HEK293 (cell line): ENCODE measurements at regions not wholly inside any gene's neighbourhood (a gene's known extent, or its start where the extent isn't known, plus 50 kb on each side); places are given as distances from the start of the nearest gene placed in this dataset.

Source experiments
- ATF2 ChIP-seq: fragments of 450-650 bp; formaldehyde crosslinking; IDR thresholded peaks from 2 replicates; pipeline ENCODE4 v1.5.1; 2016; ENCODE audit warnings: missing biosample characterization, missing genetic modification characterization, low read depth
- CTCF ChIP-seq: fragments of 450-650 bp; formaldehyde crosslinking; IDR thresholded peaks from 2 replicates; pipeline ENCODE4 v1.5.1; 2016; ENCODE audit warnings: missing biosample characterization, missing genetic modification characterization
- PBX3 ChIP-seq: sonication (generic); formaldehyde crosslinking; IDR thresholded peaks from 2 replicates; pipeline ENCODE4 v1.8.1; 2022; ENCODE audit warnings: mild to moderate bottlenecking, moderate library complexity, missing genetic modification reagents
- PRDM6 ChIP-seq: fragments of 450-650 bp; formaldehyde crosslinking; IDR thresholded peaks from 2 replicates; pipeline ENCODE4 v1.5.1; 2017; ENCODE audit warnings: missing biosample characterization, missing genetic modification characterization

- TF ChIP-seq PRDM6 (no peak), CTCF (tag by site-specific recombination) (no peak), PBX3 (CRISPR knock-in tag) (no peak), ATF2 (tag by site-specific recombination) (no peak)
These were observed 105.5 kb upstream of the CPLX2 start for GRCh38 chr5:175765858-175766257.
